Fibroblast of lung (primary cell): ENCODE measurements at regions not wholly inside any gene's neighbourhood (a gene's known extent, or its start where the extent isn't known, plus 50 kb on each side); places are given as distances from the start of the nearest gene placed in this dataset.

Source experiments
- DNase-seq, 2 donors: peaks; one replicate each; pipeline versions ENCODE4 v3.0.0 to v3.0.0-alpha.2; 2010; ENCODE audit warnings: low read depth in 2 of 2
- H2AFZ ChIP-seq: 2 replicates; pipeline ENCODE4 v1.5.1; 2012; ENCODE audit warnings: low read length, control low read depth, inconsistent platforms
- H3K27ac ChIP-seq: 2 replicates; pipeline ENCODE4 v1.5.1; 2011; ENCODE audit warnings: low read length, control low read depth; ENCODE audit not compliant: insufficient read depth
- H3K27me3 ChIP-seq: 2 replicates; pipeline ENCODE4 v1.5.1; 2011; ENCODE audit warnings: mild to moderate bottlenecking, low read length; ENCODE audit not compliant: control insufficient read depth, insufficient read depth
- H3K36me3 ChIP-seq: 2 replicates; pipeline ENCODE4 v1.5.1; 2011; ENCODE audit warnings: low read length; ENCODE audit not compliant: control insufficient read depth, insufficient read depth
- H3K4me1 ChIP-seq: 2 replicates; pipeline ENCODE4 v1.5.1; 2011; ENCODE audit warnings: low read length; ENCODE audit not compliant: control insufficient read depth, insufficient read depth; ENCODE audit errors: extremely low read depth
- H3K4me2 ChIP-seq: 2 replicates; pipeline ENCODE4 v1.5.1; 2011; ENCODE audit warnings: low read length, control low read depth; ENCODE audit not compliant: insufficient read depth; ENCODE audit errors: extremely low read depth
- H3K4me3 ChIP-seq, 4 experiments: fragments of 200-600 bp in 1 of 4; sonication (generic) in 1 of 4; replicated peaks in 1 of 4; 2 replicates each; pipeline ENCODE4 v1.5.1; 2011 to 2016; ENCODE audit warnings: low read length in 4 of 4, low read depth in 3 of 4, mild to moderate bottlenecking in 3 of 4, control low read depth in 2 of 4, inconsistent platforms in 1 of 4, mixed read lengths in 1 of 4; ENCODE audit not compliant: insufficient read depth in 1 of 4; ENCODE audit errors: control extremely low read depth in 1 of 4
- H3K79me2 ChIP-seq: 2 replicates; pipeline ENCODE4 v1.5.1; 2012; ENCODE audit warnings: mild to moderate bottlenecking, low read length, inconsistent platforms; ENCODE audit not compliant: control insufficient read depth, insufficient read depth
- H3K9ac ChIP-seq: 2 replicates; pipeline ENCODE4 v1.5.1; 2011; ENCODE audit warnings: mild to moderate bottlenecking, low read length, control low read depth; ENCODE audit not compliant: insufficient read depth
- H3K9me3 ChIP-seq: 2 replicates; pipeline ENCODE4 v1.5.1; 2012; ENCODE audit warnings: low read depth, low read length; ENCODE audit not compliant: control insufficient read depth, insufficient read depth
- H4K20me1 ChIP-seq: 2 replicates; pipeline ENCODE4 v1.5.1; 2011; ENCODE audit warnings: low read length; ENCODE audit not compliant: control insufficient read depth, insufficient read depth; ENCODE audit errors: extremely low read depth
- CTCF ChIP-seq, 2 donors: IDR thresholded peaks in 1 of 2; conservative IDR thresholded peaks in 1 of 2; 1 replicate in 1 of 2; 2 replicates in 1 of 2; pipeline ENCODE4 v1.5.1; 2011 to 2012; ENCODE audit warnings: low read length in 2 of 2, control low read depth in 1 of 2, inconsistent platforms in 1 of 2, low read depth in 1 of 2, mild to moderate bottlenecking in 1 of 2
- EZH2 ChIP-seq: IDR thresholded peaks from 2 replicates; pipeline ENCODE4 v1.5.1; 2012; ENCODE audit warnings: low read length, control low read depth, mild to moderate bottlenecking; ENCODE audit errors: missing control alignments

GRCh38 chr13:85887406-85887805 lies 88.2 kb upstream of the SLITRK6 start:
- Histone ChIP-seq H3K27ac (no peak overlapping the region), H3K79me2 (no peaks in the 10 kb centered on the region), H3K4me3 (no peak overlapping the region), H3K36me3 (no peaks in the 10 kb centered on the region), H3K4me1 (no peaks in the 10 kb centered on the region), H3K9ac (no peak overlapping the region), H3K9me3 (no peaks in the 10 kb centered on the region), H4K20me1 (no peaks in the 10 kb centered on the region), H3K4me2 (no peak overlapping the region), H2AFZ (no peak overlapping the region), H3K27me3 (no peaks in the 10 kb centered on the region)
- DNase-seq: no peak
- TF ChIP-seq CTCF (conservative IDR thresholded peaks at IDR 0.05 in 1 of 2, IDR thresholded peaks at IDR 0.05 in 1 of 2; ENCODE audit: low read depth in 1 of 2, low read length in 2 of 2): no peak
- no peak for TF ChIP-seq EZH2

- Histone ChIP-seq H3K9me3 (no peaks in the 10 kb centered on the region), H3K4me2 (no peak overlapping the region), H3K4me3 (no peak overlapping the region), H3K27me3 (no peaks in the 10 kb centered on the region), H3K27ac (no peak overlapping the region), H3K9ac (no peak overlapping the region), H4K20me1 (no peaks in the 10 kb centered on the region), H2AFZ (no peak overlapping the region), H3K79me2 (no peaks in the 10 kb centered on the region), H3K4me1 (no peaks in the 10 kb centered on the region), H3K36me3 (no peaks in the 10 kb centered on the region)
- peak in 1 of 2 donors; percentile 8 for DNase-seq
- TF ChIP-seq EZH2 (no peak), CTCF (conservative IDR thresholded peaks at IDR 0.05 in 1 of 2, IDR thresholded peaks at IDR 0.05 in 1 of 2; ENCODE audit: low read depth in 1 of 2, low read length in 2 of 2) (no peak)
Measured at GRCh38 chr13:85879014-85879413, 79.8 kb upstream of the SLITRK6 start.

- Histone ChIP-seq H2AFZ (no peak overlapping the region), H3K9ac (no peak overlapping the region), H3K4me2 (no peak overlapping the region), H3K27ac (no peak overlapping the region), H3K4me1 (no peaks in the 10 kb centered on the region), H4K20me1 (no peaks in the 10 kb centered on the region), H3K36me3 (no peaks in the 10 kb centered on the region), H3K9me3 (no peaks in the 10 kb centered on the region), H3K79me2 (no peaks in the 10 kb centered on the region), H3K4me3 (no peak overlapping the region), H3K27me3 (no peaks in the 10 kb centered on the region)
- no peak for TF ChIP-seq EZH2
- TF ChIP-seq CTCF (conservative IDR thresholded peaks at IDR 0.05 in 1 of 2, IDR thresholded peaks at IDR 0.05 in 1 of 2; ENCODE audit: low read depth in 1 of 2, low read length in 2 of 2): peak; percentile 26 to 68
- DNase-seq: peak; percentile 3 to 41
Measured at GRCh38 chr13:85864963-85865530, 65.8 kb upstream of the SLITRK6 start.
